ENCODE measurements at regions not wholly inside any gene's neighbourhood (a gene's known extent, or its start where the extent isn't known, plus 50 kb on each side); places are given as distances from the start of the nearest gene placed in this dataset.

GRCh38 chr10:30247704-30248103 is 101.4 kb downstream of the MTPAP start:
- TF ChIP-seq CTCF (IDR thresholded peaks at IDR 0.05; ENCODE audit: low read depth, low read length, poor library complexity, severe bottlenecking) (peak; percentile 26), EZH2phosphoT487 (IDR thresholded peaks at IDR 0.05; ENCODE audit: borderline replicate concordance, low read length) (no peak)
